ENCODE measurements at regions not wholly inside any gene's neighbourhood (a gene's known extent, or its start where the extent isn't known, plus 50 kb on each side); places are given as distances from the start of the nearest gene placed in this dataset.

DNA sequence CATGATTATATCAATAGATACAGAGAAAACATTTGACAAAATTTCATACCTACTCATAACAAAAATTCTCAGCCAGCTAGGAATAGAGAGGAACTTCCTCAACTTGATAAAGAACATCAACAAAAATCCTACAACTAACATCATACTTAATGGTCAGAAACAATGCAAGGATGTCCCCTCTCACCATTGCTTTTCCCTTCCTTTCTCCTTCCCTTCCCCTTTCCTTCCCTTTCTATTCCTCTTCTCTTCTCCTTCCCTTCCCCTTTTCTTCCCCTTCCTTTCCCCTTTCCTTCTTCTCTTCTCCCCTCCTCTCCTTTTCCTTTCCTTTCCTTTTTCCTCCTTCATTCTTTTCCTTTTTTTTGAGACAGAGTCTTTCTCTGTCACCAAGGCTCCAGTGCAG is 418.3 kb upstream of the B3GAT1 start:
- TF ChIP-seq POLR2A (IDR thresholded peaks at IDR 0.05) (no peak), POLR2AphosphoS5 (IDR thresholded peaks at IDR 0.05) (no peak)
- TF ChIP-seq, protein P1, sequence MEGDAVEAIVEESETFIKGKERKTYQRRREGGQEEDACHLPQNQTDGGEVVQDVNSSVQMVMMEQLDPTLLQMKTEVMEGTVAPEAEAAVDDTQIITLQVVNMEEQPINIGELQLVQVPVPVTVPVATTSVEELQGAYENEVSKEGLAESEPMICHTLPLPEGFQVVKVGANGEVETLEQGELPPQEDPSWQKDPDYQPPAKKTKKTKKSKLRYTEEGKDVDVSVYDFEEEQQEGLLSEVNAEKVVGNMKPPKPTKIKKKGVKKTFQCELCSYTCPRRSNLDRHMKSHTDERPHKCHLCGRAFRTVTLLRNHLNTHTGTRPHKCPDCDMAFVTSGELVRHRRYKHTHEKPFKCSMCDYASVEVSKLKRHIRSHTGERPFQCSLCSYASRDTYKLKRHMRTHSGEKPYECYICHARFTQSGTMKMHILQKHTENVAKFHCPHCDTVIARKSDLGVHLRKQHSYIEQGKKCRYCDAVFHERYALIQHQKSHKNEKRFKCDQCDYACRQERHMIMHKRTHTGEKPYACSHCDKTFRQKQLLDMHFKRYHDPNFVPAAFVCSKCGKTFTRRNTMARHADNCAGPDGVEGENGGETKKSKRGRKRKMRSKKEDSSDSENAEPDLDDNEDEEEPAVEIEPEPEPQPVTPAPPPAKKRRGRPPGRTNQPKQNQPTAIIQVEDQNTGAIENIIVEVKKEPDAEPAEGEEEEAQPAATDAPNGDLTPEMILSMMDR (IDR thresholded peaks at IDR 0.05) = no peak
- no peak overlapping the region for H3K27ac ChIP-seq
- DNase-seq (ENCODE audit: low spot score) = no peak

DNA sequence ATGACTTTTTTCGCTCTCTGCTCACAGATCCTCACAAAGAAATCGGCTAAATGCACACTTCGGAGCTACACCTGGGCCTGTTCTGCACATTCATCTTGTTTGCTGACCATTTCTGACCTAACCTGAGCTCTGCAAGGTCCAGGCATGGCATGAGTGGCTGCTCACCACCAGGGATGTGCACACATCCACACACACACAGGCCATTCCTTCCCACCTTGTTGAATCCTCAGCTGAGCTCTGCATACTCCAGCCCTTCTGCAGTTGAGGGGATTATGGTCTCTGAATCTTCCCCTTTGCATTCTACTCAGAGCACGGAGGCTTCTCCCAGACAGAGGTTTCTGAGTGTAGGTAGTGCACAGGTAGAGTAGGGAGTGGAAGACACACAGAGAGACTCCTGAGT is 411.9 kb upstream of the B3GAT1 start:
- Histone ChIP-seq H3K27ac (no peak overlapping the region), H3K4me3 (no peak overlapping the region), H3K27me3 (replicated peaks; ENCODE audit: insufficient read depth) (peaks cover 3% of the 10 kb centered on the region), H3K36me3 (no peaks in the 10 kb centered on the region), H3K4me1 (replicated peaks) (no peaks in the 10 kb centered on the region), H3K9me3 (no peaks in the 10 kb centered on the region)
- DNase-seq (ENCODE audit: low spot score) = no peak
- intact Hi-C loops (cut with DNase I) = no loop called here
- TF ChIP-seq POLR2AphosphoS5 (IDR thresholded peaks at IDR 0.05) (no peak), POLR2A (IDR thresholded peaks at IDR 0.05) (no peak)
- TF ChIP-seq, protein P1 (IDR thresholded peaks at IDR 0.05) = no peak
- WGBS = 85% methylated on average over 4 of the region's 4 CpGs

More for the DNA sequence above, 418.3 kb upstream of the B3GAT1 start:
- no peaks in the 10 kb centered on the region for H3K27me3 ChIP-seq (replicated peaks; ENCODE audit: insufficient read depth)
- H3K36me3 ChIP-seq = no peaks in the 10 kb centered on the region
- H3K4me1 ChIP-seq (replicated peaks) = no peaks in the 10 kb centered on the region
- intact Hi-C loops (cut with DNase I) = no loop called here
- H3K9me3 ChIP-seq = no peaks in the 10 kb centered on the region
- H3K4me3 ChIP-seq = no peak overlapping the region

DNA sequence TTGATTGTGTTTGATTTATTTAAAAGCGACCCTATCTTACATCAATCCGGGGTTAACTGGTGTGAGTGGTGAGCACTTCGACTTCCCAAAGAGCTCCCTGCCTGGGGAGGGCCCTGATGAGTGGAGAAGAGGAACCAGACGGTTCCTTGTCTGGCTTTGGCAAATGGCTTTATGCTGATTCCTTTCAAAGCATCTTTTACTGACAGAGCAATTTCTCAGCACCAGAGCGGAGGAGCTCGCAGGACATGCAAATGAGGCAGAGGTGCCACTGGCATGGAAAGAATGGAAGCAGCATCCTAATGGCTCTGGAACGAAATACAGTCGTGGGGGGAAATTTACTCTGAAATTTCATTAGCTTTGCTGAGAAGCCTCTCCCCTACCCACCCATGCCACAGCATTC is 410.9 kb upstream of the B3GAT1 start:
- Histone ChIP-seq H3K36me3 (no peaks in the 10 kb centered on the region), H3K9me3 (no peaks in the 10 kb centered on the region), H3K4me1 (replicated peaks) (no peaks in the 10 kb centered on the region), H3K27ac (no peak overlapping the region), H3K27me3 (replicated peaks; ENCODE audit: insufficient read depth) (peaks cover 3% of the 10 kb centered on the region), H3K4me3 (no peak overlapping the region)
- TF ChIP-seq, protein P1 (IDR thresholded peaks at IDR 0.05) = no peak
- TF ChIP-seq POLR2A (IDR thresholded peaks at IDR 0.05) = no peak
- TF ChIP-seq POLR2AphosphoS5 (IDR thresholded peaks at IDR 0.05) = no peak
- intact Hi-C loops (cut with DNase I) = no loop called here
- DNase-seq (ENCODE audit: low spot score) = no peak
- WGBS = 32% methylated on average over 8 of the region's 8 CpGs

DNA sequence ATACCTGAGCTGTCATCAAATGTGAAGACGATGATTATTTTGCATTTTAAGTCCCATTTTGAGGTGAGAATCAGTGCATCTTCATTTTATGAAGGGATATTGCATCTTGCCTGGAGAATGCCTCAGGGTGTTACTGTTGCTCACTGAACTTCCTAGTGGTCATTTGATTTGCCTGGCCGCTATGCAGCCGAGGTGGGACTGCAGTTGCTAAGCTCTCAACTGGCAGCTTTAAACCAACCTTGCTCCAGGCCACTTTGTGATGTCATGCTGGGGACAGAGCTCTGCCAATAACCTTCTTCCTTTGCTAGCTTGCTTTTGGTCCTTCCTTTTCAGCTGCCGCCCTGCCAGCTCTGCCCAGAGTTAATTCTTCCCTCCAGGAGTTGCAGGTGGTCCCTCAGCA is 409.4 kb upstream of the B3GAT1 start:
- Histone ChIP-seq H3K9me3 (no peaks in the 10 kb centered on the region), H3K4me3 (no peak overlapping the region), H3K36me3 (no peaks in the 10 kb centered on the region), H3K4me1 (replicated peaks) (no peaks in the 10 kb centered on the region), H3K27ac (no peak overlapping the region), H3K27me3 (replicated peaks; ENCODE audit: insufficient read depth) (peaks cover 3% of the 10 kb centered on the region)
- no peak for DNase-seq (ENCODE audit: low spot score)
- TF ChIP-seq POLR2AphosphoS5 (IDR thresholded peaks at IDR 0.05) = no peak
- TF ChIP-seq, protein P1 (IDR thresholded peaks at IDR 0.05) = no peak
- no peak for TF ChIP-seq POLR2A (IDR thresholded peaks at IDR 0.05)
- 64% methylated on average over 4 of the region's 4 CpGs for WGBS
- intact Hi-C loops (cut with DNase I) = no loop called here

DNA sequence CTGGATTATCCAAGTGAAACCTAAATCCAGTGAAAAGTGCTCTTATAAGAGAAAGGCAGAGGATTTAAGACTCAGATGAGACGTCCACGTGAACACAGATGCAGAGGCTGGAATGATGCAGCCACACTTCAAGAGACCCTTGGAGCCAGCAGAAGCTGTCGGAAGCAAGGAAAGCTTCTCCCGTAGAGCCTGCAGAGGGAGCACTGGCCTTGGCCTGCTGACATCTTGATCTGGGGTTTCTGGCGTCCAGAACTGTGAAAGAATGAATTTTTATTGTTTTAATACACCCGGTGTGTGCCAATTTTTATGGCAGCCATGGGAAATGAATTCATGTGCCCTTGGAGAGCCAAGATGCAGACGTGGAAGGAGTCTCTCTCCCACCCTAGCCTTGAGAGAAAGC is 407.0 kb upstream of the B3GAT1 start:
- no peak overlapping the region for H3K27ac ChIP-seq
- no peaks in the 10 kb centered on the region for H3K9me3 ChIP-seq
- no peaks in the 10 kb centered on the region for H3K36me3 ChIP-seq
- 26% methylated on average over 7 of the region's 7 CpGs for WGBS
- TF ChIP-seq POLR2AphosphoS5 (IDR thresholded peaks at IDR 0.05) = no peak
- TF ChIP-seq POLR2A (IDR thresholded peaks at IDR 0.05) = no peak
- TF ChIP-seq, protein P1 (IDR thresholded peaks at IDR 0.05) = no peak
- no peak overlapping the region for H3K4me3 ChIP-seq
- H3K4me1 ChIP-seq (replicated peaks) = no peaks in the 10 kb centered on the region
- peaks cover 3% of the 10 kb centered on the region for H3K27me3 ChIP-seq (replicated peaks; ENCODE audit: insufficient read depth)
- no peak for DNase-seq (ENCODE audit: low spot score)
- intact Hi-C loops (cut with DNase I) = no loop called here

Measured in prostate gland (tissue), 2 donors.